ENCODE measurements at regions not wholly inside any gene's neighbourhood (a gene's known extent, or its start where the extent isn't known, plus 50 kb on each side); places are given as distances from the start of the nearest gene placed in this dataset.

DNA sequence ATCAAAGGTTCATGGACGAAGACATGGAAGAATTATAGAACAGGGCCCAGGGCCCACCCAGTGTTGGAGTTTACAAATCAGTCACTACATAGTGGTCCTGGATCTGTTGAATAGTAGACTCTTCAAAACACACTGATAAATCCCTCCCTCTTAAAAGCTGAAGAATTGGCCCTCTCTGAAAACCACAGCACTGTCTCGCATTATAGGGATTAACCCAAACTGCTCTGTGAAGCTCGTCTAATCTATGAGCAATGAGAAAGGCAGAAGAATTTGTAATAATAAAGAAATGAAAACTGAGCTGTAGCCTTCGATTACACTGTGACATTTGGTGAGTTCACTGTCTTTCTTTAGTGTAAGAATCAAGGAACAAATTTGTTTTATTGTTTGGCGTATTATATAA lies 92.5 kb upstream of the ZFP42 start:
- no peak for TF ChIP-seq SIN3A (IDR thresholded peaks at IDR 0.05; ENCODE audit: borderline replicate concordance, insufficient read depth, low read length)
- TF ChIP-seq TAF1 (IDR thresholded peaks at IDR 0.05; ENCODE audit: borderline replicate concordance, insufficient read depth, low read length), result no peak
- TF ChIP-seq, protein P1, sequence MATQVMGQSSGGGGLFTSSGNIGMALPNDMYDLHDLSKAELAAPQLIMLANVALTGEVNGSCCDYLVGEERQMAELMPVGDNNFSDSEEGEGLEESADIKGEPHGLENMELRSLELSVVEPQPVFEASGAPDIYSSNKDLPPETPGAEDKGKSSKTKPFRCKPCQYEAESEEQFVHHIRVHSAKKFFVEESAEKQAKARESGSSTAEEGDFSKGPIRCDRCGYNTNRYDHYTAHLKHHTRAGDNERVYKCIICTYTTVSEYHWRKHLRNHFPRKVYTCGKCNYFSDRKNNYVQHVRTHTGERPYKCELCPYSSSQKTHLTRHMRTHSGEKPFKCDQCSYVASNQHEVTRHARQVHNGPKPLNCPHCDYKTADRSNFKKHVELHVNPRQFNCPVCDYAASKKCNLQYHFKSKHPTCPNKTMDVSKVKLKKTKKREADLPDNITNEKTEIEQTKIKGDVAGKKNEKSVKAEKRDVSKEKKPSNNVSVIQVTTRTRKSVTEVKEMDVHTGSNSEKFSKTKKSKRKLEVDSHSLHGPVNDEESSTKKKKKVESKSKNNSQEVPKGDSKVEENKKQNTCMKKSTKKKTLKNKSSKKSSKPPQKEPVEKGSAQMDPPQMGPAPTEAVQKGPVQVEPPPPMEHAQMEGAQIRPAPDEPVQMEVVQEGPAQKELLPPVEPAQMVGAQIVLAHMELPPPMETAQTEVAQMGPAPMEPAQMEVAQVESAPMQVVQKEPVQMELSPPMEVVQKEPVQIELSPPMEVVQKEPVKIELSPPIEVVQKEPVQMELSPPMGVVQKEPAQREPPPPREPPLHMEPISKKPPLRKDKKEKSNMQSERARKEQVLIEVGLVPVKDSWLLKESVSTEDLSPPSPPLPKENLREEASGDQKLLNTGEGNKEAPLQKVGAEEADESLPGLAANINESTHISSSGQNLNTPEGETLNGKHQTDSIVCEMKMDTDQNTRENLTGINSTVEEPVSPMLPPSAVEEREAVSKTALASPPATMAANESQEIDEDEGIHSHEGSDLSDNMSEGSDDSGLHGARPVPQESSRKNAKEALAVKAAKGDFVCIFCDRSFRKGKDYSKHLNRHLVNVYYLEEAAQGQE (IDR thresholded peaks at IDR 0.05; ENCODE audit: insufficient read depth in 1 of 2, low read depth in 2 of 2, low read length in 2 of 2), result no peak
